ENCODE measurements at regions not wholly inside any gene's neighbourhood (a gene's known extent, or its start where the extent isn't known, plus 50 kb on each side); places are given as distances from the start of the nearest gene placed in this dataset.
"Not testable (repeated sequence)": the region's sequence is repeated elsewhere in the genome, so short reads cannot be mapped to it uniquely, and the experiment has no call there.

DNA sequence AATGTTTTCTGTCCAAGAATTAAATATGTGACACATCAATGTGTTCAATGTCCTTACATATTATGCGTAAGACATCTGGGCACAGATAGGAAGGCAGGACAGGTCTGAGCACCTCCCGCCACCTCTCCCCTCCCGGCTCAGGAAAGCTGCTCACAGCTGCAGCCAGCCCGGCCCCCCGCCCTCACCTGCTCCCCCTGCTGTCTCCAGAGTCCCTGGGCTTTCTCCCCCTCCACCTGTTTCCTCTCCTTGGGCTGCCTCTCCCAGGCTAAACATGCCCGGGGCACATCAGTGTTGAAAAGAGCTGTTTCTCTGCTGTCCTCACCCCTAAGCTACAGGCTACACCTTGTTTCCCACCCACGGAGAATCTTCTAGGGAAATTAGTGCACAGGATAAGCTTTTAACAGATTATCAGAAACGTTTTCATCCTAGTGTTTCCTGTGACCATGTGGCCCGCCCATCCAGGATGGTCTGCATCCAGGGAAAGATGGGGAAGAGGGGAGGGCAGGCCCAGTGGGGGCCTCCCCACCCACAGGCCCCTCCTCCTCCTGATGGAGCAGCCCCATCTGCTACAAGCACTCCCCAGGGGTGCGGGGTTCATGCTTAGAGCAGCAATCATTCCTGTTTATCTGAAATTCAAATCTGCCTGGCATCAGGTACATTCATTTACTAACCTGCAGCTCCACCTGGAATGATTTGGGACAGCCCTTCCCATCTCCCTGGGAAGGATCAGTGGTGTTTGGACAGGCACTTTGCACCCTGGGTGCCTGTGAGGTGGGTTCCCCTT, 273.8 kb upstream of the SFSWAP start:
- H3K4me3 Mint-ChIP-seq (ENCODE audit: unreplicated experiment) = no peak overlapping the region
- no peaks in the 10 kb centered on the region for H3K9me3 Mint-ChIP-seq (ENCODE audit: unreplicated experiment)
- H3K4me1 Mint-ChIP-seq (ENCODE audit: unreplicated experiment) = peaks cover 2% of the 10 kb centered on the region
- H3K27ac Mint-ChIP-seq (ENCODE audit: unreplicated experiment) = no peak overlapping the region
- H3K27me3 Mint-ChIP-seq (ENCODE audit: unreplicated experiment) = peaks cover 9% of the 10 kb centered on the region
- no peaks in the 10 kb centered on the region for H3K36me3 Mint-ChIP-seq (ENCODE audit: low read depth, unreplicated experiment)
- no peak for TF ChIP-seq CTCF (IDR thresholded peaks at IDR 0.05; ENCODE audit: unreplicated experiment)
- no peak for DNase-seq (ENCODE audit: low spot score)

GRCh38 chr12:131437706-131438492, 273.0 kb upstream of the SFSWAP start:
- peaks cover 8% of the 10 kb centered on the region for H3K27me3 Mint-ChIP-seq (ENCODE audit: unreplicated experiment)
- TF ChIP-seq CTCF (IDR thresholded peaks at IDR 0.05; ENCODE audit: unreplicated experiment) = no peak
- H3K36me3 Mint-ChIP-seq (ENCODE audit: low read depth, unreplicated experiment) = no peaks in the 10 kb centered on the region
- no peaks in the 10 kb centered on the region for H3K4me1 Mint-ChIP-seq (ENCODE audit: unreplicated experiment)
- no peak overlapping the region for H3K27ac Mint-ChIP-seq (ENCODE audit: unreplicated experiment)
- no peaks in the 10 kb centered on the region for H3K9me3 Mint-ChIP-seq (ENCODE audit: unreplicated experiment)
- no peak for DNase-seq (ENCODE audit: low spot score)
- H3K4me3 Mint-ChIP-seq (ENCODE audit: unreplicated experiment) = no peak overlapping the region

DNA sequence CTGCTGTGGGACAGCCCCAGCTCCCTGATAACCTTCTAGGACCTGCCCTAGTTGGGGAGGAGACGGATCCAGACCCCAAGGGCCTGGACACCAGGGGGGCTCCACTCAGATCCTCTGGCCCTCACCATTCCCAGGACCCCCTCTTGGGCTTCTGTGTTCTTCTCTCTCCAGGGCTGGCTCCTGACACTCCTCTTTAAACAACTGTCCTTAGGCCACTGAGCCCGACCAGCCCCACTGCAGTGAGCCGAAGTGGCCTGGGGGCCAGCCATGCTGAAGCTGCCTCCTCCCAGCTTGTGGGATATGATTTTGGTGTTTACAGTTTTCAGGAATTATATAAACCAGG, 272.4 kb upstream of the SFSWAP start:
- not testable (repeated sequence) for H3K4me3 Mint-ChIP-seq (ENCODE audit: unreplicated experiment); H3K9me3 Mint-ChIP-seq (ENCODE audit: unreplicated experiment); H3K27ac Mint-ChIP-seq (ENCODE audit: unreplicated experiment); H3K27me3 Mint-ChIP-seq (ENCODE audit: unreplicated experiment); H3K36me3 Mint-ChIP-seq (ENCODE audit: low read depth, unreplicated experiment); DNase-seq (ENCODE audit: low spot score); H3K4me1 Mint-ChIP-seq (ENCODE audit: unreplicated experiment)

DNA sequence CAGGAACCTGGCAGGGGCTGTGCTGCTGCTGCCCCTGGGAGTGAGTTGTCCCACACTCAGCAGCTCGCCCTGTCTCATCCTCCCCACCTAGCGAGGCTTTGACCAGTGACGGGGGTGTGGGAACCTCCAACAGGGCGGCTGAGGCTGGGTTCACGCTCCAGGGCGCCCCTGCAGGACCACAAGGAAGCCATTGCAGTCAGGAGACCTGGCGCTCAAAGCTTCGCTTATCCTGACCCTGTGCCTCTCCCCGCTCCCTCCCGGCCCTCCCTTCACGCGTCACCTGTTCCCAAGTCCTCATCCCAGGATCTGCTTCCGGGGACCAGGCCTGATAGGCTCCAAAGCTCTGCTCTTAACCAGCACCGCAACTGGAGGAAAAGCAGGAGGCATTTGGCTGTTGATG, 272.0 kb upstream of the SFSWAP start:
- no peaks in the 10 kb centered on the region for H3K36me3 Mint-ChIP-seq (ENCODE audit: low read depth, unreplicated experiment)
- DNase-seq (ENCODE audit: low spot score) = no peak
- peaks cover 8% of the 10 kb centered on the region for H3K27me3 Mint-ChIP-seq (ENCODE audit: unreplicated experiment)
- no peaks in the 10 kb centered on the region for H3K9me3 Mint-ChIP-seq (ENCODE audit: unreplicated experiment)
- no peak overlapping the region for H3K4me3 Mint-ChIP-seq (ENCODE audit: unreplicated experiment)
- H3K27ac Mint-ChIP-seq (ENCODE audit: unreplicated experiment) = no peak overlapping the region
- H3K4me1 Mint-ChIP-seq (ENCODE audit: unreplicated experiment) = no peaks in the 10 kb centered on the region
- no peak for TF ChIP-seq CTCF (IDR thresholded peaks at IDR 0.05; ENCODE audit: unreplicated experiment)

DNA sequence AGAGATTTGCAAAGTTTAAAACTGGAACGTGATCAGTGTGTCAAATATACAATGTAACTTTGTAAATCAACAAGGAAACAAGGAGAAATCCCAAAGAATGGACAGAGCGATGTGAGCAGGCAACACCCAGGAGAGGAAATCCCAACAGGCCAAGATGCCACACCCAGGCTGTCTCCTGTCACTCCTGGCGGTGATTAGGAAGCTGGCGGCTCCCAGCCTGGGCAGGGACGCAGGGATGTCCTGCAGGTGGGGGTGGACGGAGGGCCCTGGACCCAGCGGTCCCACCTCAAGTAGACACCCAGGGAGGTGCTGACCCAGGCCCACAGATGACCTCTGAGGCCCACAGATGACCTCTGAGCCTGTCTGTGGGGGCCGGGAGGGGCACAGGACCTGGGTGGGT, 271.1 kb upstream of the SFSWAP start:
- not testable (repeated sequence) for H3K36me3 Mint-ChIP-seq (ENCODE audit: low read depth, unreplicated experiment); H3K4me3 Mint-ChIP-seq (ENCODE audit: unreplicated experiment); H3K9me3 Mint-ChIP-seq (ENCODE audit: unreplicated experiment); H3K27me3 Mint-ChIP-seq (ENCODE audit: unreplicated experiment); H3K27ac Mint-ChIP-seq (ENCODE audit: unreplicated experiment); DNase-seq (ENCODE audit: low spot score); H3K4me1 Mint-ChIP-seq (ENCODE audit: unreplicated experiment)

- not testable (repeated sequence) for DNase-seq (ENCODE audit: low spot score); H3K9me3 Mint-ChIP-seq (ENCODE audit: unreplicated experiment); H3K27me3 Mint-ChIP-seq (ENCODE audit: unreplicated experiment); H3K27ac Mint-ChIP-seq (ENCODE audit: unreplicated experiment); H3K4me3 Mint-ChIP-seq (ENCODE audit: unreplicated experiment); H3K4me1 Mint-ChIP-seq (ENCODE audit: unreplicated experiment); H3K36me3 Mint-ChIP-seq (ENCODE audit: low read depth, unreplicated experiment)
Observed at GRCh38 chr12:131440209-131441059, 270.5 kb upstream of the SFSWAP start.
